ENCODE measurements at regions not wholly inside any gene's neighbourhood (a gene's known extent, or its start where the extent isn't known, plus 50 kb on each side); places are given as distances from the start of the nearest gene placed in this dataset.

DNA sequence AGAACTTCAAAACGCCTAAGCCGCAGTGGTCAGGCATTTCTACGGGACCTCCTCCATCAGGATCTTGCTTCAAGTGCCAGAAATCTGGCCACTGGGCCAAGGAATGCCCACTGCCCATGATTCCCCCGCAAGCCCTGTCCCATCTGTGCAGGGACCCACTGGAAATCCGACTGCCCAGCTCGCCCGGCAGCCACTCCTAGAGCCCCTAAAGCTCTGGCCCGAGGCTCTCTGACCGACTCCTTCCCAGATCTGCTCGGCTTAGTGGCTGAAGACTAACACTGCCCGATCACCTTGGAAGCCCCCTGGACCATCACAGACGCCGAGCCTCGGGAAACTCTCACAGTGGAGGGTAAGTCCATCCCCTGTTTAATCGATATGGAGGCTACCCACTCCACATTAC, 1113.0 kb upstream of the TMEM132C start:
- TF ChIP-seq, protein P1, sequence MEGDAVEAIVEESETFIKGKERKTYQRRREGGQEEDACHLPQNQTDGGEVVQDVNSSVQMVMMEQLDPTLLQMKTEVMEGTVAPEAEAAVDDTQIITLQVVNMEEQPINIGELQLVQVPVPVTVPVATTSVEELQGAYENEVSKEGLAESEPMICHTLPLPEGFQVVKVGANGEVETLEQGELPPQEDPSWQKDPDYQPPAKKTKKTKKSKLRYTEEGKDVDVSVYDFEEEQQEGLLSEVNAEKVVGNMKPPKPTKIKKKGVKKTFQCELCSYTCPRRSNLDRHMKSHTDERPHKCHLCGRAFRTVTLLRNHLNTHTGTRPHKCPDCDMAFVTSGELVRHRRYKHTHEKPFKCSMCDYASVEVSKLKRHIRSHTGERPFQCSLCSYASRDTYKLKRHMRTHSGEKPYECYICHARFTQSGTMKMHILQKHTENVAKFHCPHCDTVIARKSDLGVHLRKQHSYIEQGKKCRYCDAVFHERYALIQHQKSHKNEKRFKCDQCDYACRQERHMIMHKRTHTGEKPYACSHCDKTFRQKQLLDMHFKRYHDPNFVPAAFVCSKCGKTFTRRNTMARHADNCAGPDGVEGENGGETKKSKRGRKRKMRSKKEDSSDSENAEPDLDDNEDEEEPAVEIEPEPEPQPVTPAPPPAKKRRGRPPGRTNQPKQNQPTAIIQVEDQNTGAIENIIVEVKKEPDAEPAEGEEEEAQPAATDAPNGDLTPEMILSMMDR (conservative IDR thresholded peaks at IDR 0.05; ENCODE audit: low read depth, low read length), result no peak
- TF ChIP-seq EZH2 (IDR thresholded peaks at IDR 0.05; ENCODE audit: low read length, unreplicated experiment) (no peak), EZH2phosphoT487 (IDR thresholded peaks at IDR 0.05; ENCODE audit: borderline replicate concordance, low read length) (no peak)

Data from PC-3 (cell line).